Stimulated activated CD8-positive, alpha-beta memory T cell treated with anti-CD3 and anti-CD28 coated beads, Interleukin-2, amount 100 ng/mL, for 48 hours (primary cell): ENCODE measurements at regions not wholly inside any gene's neighbourhood (a gene's known extent, or its start where the extent isn't known, plus 50 kb on each side); places are given as distances from the start of the nearest gene placed in this dataset.
"Not testable (repeated sequence)": the region's sequence is repeated elsewhere in the genome, so short reads cannot be mapped to it uniquely, and the experiment has no call there.

Source experiments
- DNase-seq, 2 donors: peaks; one replicate each; pipeline ENCODE4 v3.0.0-alpha.2; 2020; ENCODE audit warnings: low read depth in 2 of 2

- no peak for DNase-seq
Measured at GRCh38 chr2:234374150-234374508, 122.8 kb downstream of the ARL4C start.

- DNase-seq: no peak
Measured at GRCh38 chr2:234373481-234374149, 123.3 kb downstream of the ARL4C start.

- DNase-seq: no peak
Measured at GRCh38 chr2:234373060-234373459, 123.8 kb downstream of the ARL4C start.

GRCh38 chr2:234372506-234372905, 124.4 kb downstream of the ARL4C start:
- DNase-seq: no peak

- DNase-seq: peak in 1 of 2 donors; percentile 11
Measured at GRCh38 chr2:234368861-234369261, 128.0 kb downstream of the ARL4C start.

- no peak for DNase-seq
Measured at GRCh38 chr2:234366891-234367290, 130.0 kb downstream of the ARL4C start.

GRCh38 chr2:234364661-234365060, 132.2 kb downstream of the ARL4C start:
- DNase-seq: no peak

GRCh38 chr2:234363647-234364294, 133.1 kb downstream of the ARL4C start:
- no peak for DNase-seq

- DNase-seq: no peak
Measured at GRCh38 chr2:234363011-234363487, 133.8 kb downstream of the ARL4C start.

GRCh38 chr2:234360313-234360975, 136.4 kb downstream of the ARL4C start:
- DNase-seq: not testable (repeated sequence)

- DNase-seq: no peak
Measured at GRCh38 chr2:234357666-234358065, 139.2 kb downstream of the ARL4C start.

- no peak for DNase-seq
Measured at GRCh38 chr2:234355808-234356365, 141.0 kb downstream of the ARL4C start.

GRCh38 chr2:234355021-234355720, 141.7 kb downstream of the ARL4C start:
- no peak for DNase-seq

- no peak for DNase-seq
Measured at GRCh38 chr2:234352270-234352669, 144.6 kb downstream of the ARL4C start.

GRCh38 chr2:234351866-234352265, 145.0 kb downstream of the ARL4C start:
- not testable (repeated sequence) for DNase-seq

GRCh38 chr2:234348081-234348480, 148.8 kb downstream of the ARL4C start:
- DNase-seq: no peak

- no peak for DNase-seq
Measured at GRCh38 chr2:234345921-234346320, 151.0 kb downstream of the ARL4C start.

GRCh38 chr2:234344012-234344411, 152.9 kb downstream of the ARL4C start:
- DNase-seq: no peak

- DNase-seq: no peak
Measured at GRCh38 chr2:234343372-234343771, 153.5 kb downstream of the ARL4C start.

- no peak for DNase-seq
Measured at GRCh38 chr2:234341306-234341985, 155.4 kb downstream of the ARL4C start.

GRCh38 chr2:234339501-234339900, 157.4 kb downstream of the ARL4C start:
- DNase-seq: no peak
